Adrenal gland (tissue), 5 donors: ENCODE measurements at regions not wholly inside any gene's neighbourhood (a gene's known extent, or its start where the extent isn't known, plus 50 kb on each side); places are given as distances from the start of the nearest gene placed in this dataset.

Experiments used
- CTCF ChIP-seq, 6 experiments: fragments of 450-650 bp in 4 of 6; fragments of 200-600 bp in 2 of 6; sonication (generic) in 1 of 6; IDR thresholded peaks; 1 replicate in 5 of 6; 2 replicates in 1 of 6; pipeline versions ENCODE4 v1.5.1 to v1.8.0; 2016 to 2021; ENCODE audit warnings: antibody characterized with exemption in 6 of 6, mild to moderate bottlenecking in 2 of 6, moderate library complexity in 1 of 6
- POLR2A ChIP-seq, 2 donors: fragments of 450-650 bp; IDR thresholded peaks; one replicate each; pipeline ENCODE4 v1.6.1; 2017; ENCODE audit warnings: antibody characterized with exemption in 2 of 2, mild to moderate bottlenecking in 2 of 2, moderate library complexity in 1 of 2
- donor health status: DM: no; HTN: no; CAD: no.

DNA sequence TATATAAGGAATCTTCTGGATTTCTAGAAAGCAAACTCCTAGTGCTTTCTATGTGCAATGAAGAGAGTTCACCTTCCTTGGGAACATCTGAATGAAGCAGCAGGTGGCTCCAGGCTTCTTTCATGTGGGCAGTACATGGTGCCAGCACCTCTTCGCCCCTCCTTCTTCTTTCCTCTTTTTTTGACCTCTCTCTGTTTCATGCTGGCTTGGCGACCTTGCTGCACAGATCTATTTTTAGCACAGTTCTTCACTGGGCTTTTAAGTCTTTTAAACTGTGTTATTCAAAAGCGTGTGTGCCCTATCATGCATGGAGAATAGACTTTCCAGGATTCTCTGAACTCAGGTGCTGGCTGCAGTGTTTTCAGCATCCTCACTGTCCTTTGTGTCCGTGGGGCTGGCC lies 400.3 kb upstream of the PRKCQ start:
- TF ChIP-seq POLR2A (IDR thresholded peaks at IDR 0.05) (no peak), CTCF (IDR thresholded peaks at IDR 0.05) (no peak)
